PC-9 (cell line): ENCODE measurements at regions not wholly inside any gene's neighbourhood (a gene's known extent, or its start where the extent isn't known, plus 50 kb on each side); places are given as distances from the start of the nearest gene placed in this dataset.

Experiments
- EZH2 ChIP-seq: fragments of 200-600 bp; sonication (generic); IDR thresholded peaks from 2 replicates; pipeline ENCODE4 v1.8.0; 2017; ENCODE audit warnings: antibody characterized with exemption, low read depth
- TF ChIP-seq, protein P1 (sequence below): fragments of 200-600 bp; sonication (generic); conservative IDR thresholded peaks from 2 replicates; pipeline ENCODE4 v1.6.1; 2017; ENCODE audit warnings: mixed run types, antibody characterized with exemption, mild to moderate bottlenecking, moderate library complexity

DNA sequence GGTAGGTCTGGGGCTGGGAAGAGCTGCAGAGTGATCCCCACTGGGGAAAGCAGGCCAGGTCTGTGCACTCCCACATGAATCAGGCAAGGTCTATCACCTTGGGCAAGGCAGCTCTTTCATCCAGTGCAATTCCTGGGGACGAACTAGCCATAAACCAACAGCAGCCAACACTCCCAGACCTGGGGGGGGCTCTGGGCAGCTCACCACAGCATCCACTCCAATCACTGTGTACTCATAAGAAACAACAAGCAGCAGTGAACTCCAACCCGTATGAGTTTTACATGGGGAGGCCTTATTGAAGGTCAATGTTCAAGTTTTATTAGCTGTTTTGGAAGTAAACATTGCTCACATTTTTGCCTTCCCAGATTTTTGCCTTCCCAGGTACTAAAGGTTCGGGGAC lies 157.4 kb upstream of the NAV2 start:
- TF ChIP-seq, protein P1, sequence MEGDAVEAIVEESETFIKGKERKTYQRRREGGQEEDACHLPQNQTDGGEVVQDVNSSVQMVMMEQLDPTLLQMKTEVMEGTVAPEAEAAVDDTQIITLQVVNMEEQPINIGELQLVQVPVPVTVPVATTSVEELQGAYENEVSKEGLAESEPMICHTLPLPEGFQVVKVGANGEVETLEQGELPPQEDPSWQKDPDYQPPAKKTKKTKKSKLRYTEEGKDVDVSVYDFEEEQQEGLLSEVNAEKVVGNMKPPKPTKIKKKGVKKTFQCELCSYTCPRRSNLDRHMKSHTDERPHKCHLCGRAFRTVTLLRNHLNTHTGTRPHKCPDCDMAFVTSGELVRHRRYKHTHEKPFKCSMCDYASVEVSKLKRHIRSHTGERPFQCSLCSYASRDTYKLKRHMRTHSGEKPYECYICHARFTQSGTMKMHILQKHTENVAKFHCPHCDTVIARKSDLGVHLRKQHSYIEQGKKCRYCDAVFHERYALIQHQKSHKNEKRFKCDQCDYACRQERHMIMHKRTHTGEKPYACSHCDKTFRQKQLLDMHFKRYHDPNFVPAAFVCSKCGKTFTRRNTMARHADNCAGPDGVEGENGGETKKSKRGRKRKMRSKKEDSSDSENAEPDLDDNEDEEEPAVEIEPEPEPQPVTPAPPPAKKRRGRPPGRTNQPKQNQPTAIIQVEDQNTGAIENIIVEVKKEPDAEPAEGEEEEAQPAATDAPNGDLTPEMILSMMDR = no peak
- no peak for TF ChIP-seq EZH2
